ENCODE measurements at regions not wholly inside any gene's neighbourhood (a gene's known extent, or its start where the extent isn't known, plus 50 kb on each side); places are given as distances from the start of the nearest gene placed in this dataset.

- H3K9me3 ChIP-seq (ENCODE audit: control insufficient read depth, low read length): no peaks in the 10 kb centered on the region
- no peaks in the 10 kb centered on the region for H3K4me1 ChIP-seq (ENCODE audit: control insufficient read depth, insufficient read depth, low read length)
- no peak overlapping the region for H3K27ac ChIP-seq (ENCODE audit: insufficient read depth, low read depth, low read length, poor library complexity, severe bottlenecking)
- no peaks in the 10 kb centered on the region for H3K36me3 ChIP-seq (ENCODE audit: control insufficient read depth, insufficient read depth, low read length)
- WGBS, 2 experiments: 96% methylated on average over 4 of the region's 4 CpGs
- H3K27me3 ChIP-seq (ENCODE audit: control insufficient read depth, insufficient read depth, low read length, poor library complexity, severe bottlenecking): no peaks in the 10 kb centered on the region
- H3K4me3 ChIP-seq (ENCODE audit: insufficient read depth, low read depth, low read length): no peak overlapping the region
Measured at GRCh38 chr13:72390909-72391308, 336.5 kb downstream of the MZT1 start.

GRCh38 chr13:72386138-72386684 lies 341.2 kb downstream of the MZT1 start:
- Histone ChIP-seq H3K27ac (ENCODE audit: insufficient read depth, low read depth, low read length, poor library complexity, severe bottlenecking) (no peak overlapping the region), H3K4me1 (ENCODE audit: control insufficient read depth, insufficient read depth, low read length) (no peaks in the 10 kb centered on the region), H3K4me3 (ENCODE audit: insufficient read depth, low read depth, low read length) (no peak overlapping the region), H3K27me3 (ENCODE audit: control insufficient read depth, insufficient read depth, low read length, poor library complexity, severe bottlenecking) (no peaks in the 10 kb centered on the region), H3K9me3 (ENCODE audit: control insufficient read depth, low read length) (no peaks in the 10 kb centered on the region), H3K36me3 (ENCODE audit: control insufficient read depth, insufficient read depth, low read length) (no peaks in the 10 kb centered on the region)
- 91 to 96% methylated on average over 4 to 5 of the region's 5 CpGs for WGBS, 2 experiments

- 94 to 96% methylated on average over 4 to 5 of the region's 5 CpGs for WGBS, 2 experiments
Measured at GRCh38 chr13:72384879-72385278, 342.6 kb downstream of the MZT1 start.

GRCh38 chr13:72384186-72384823 lies 343.1 kb downstream of the MZT1 start:
- 86 to 90% methylated on average over 4 of the region's 4 CpGs for WGBS, 2 experiments

More at GRCh38 chr13:72384879-72385278, 342.6 kb downstream of the MZT1 start:
- Histone ChIP-seq H3K9me3 (ENCODE audit: control insufficient read depth, low read length) (no peaks in the 10 kb centered on the region), H3K4me1 (ENCODE audit: control insufficient read depth, insufficient read depth, low read length) (no peaks in the 10 kb centered on the region), H3K4me3 (ENCODE audit: insufficient read depth, low read depth, low read length) (no peak overlapping the region), H3K27me3 (ENCODE audit: control insufficient read depth, insufficient read depth, low read length, poor library complexity, severe bottlenecking) (no peaks in the 10 kb centered on the region), H3K27ac (ENCODE audit: insufficient read depth, low read depth, low read length, poor library complexity, severe bottlenecking) (no peak overlapping the region), H3K36me3 (ENCODE audit: control insufficient read depth, insufficient read depth, low read length) (no peaks in the 10 kb centered on the region)

GRCh38 chr13:72383646-72384045 lies 343.8 kb downstream of the MZT1 start:
- Histone ChIP-seq H3K4me3 (ENCODE audit: insufficient read depth, low read depth, low read length) (no peak overlapping the region), H3K9me3 (ENCODE audit: control insufficient read depth, low read length) (no peaks in the 10 kb centered on the region), H3K27ac (ENCODE audit: insufficient read depth, low read depth, low read length, poor library complexity, severe bottlenecking) (no peak overlapping the region), H3K36me3 (ENCODE audit: control insufficient read depth, insufficient read depth, low read length) (no peaks in the 10 kb centered on the region), H3K27me3 (ENCODE audit: control insufficient read depth, insufficient read depth, low read length, poor library complexity, severe bottlenecking) (no peaks in the 10 kb centered on the region), H3K4me1 (ENCODE audit: control insufficient read depth, insufficient read depth, low read length) (no peaks in the 10 kb centered on the region)

More at GRCh38 chr13:72384186-72384823, 343.1 kb downstream of the MZT1 start:
- no peak overlapping the region for H3K4me3 ChIP-seq (ENCODE audit: insufficient read depth, low read depth, low read length)
- no peaks in the 10 kb centered on the region for H3K9me3 ChIP-seq (ENCODE audit: control insufficient read depth, low read length)
- no peak overlapping the region for H3K27ac ChIP-seq (ENCODE audit: insufficient read depth, low read depth, low read length, poor library complexity, severe bottlenecking)
- no peaks in the 10 kb centered on the region for H3K4me1 ChIP-seq (ENCODE audit: control insufficient read depth, insufficient read depth, low read length)
- H3K27me3 ChIP-seq (ENCODE audit: control insufficient read depth, insufficient read depth, low read length, poor library complexity, severe bottlenecking): no peaks in the 10 kb centered on the region
- no peaks in the 10 kb centered on the region for H3K36me3 ChIP-seq (ENCODE audit: control insufficient read depth, insufficient read depth, low read length)

GRCh38 chr13:72379581-72379980 lies 347.8 kb downstream of the MZT1 start:
- no peak overlapping the region for H3K4me3 ChIP-seq (ENCODE audit: insufficient read depth, low read depth, low read length)
- H3K27me3 ChIP-seq (ENCODE audit: control insufficient read depth, insufficient read depth, low read length, poor library complexity, severe bottlenecking): no peaks in the 10 kb centered on the region
- H3K36me3 ChIP-seq (ENCODE audit: control insufficient read depth, insufficient read depth, low read length): no peaks in the 10 kb centered on the region
- 90 to 94% methylated on average over 4 of the region's 4 CpGs for WGBS, 2 experiments
- H3K9me3 ChIP-seq (ENCODE audit: control insufficient read depth, low read length): no peaks in the 10 kb centered on the region
- no peaks in the 10 kb centered on the region for H3K4me1 ChIP-seq (ENCODE audit: control insufficient read depth, insufficient read depth, low read length)
- no peak overlapping the region for H3K27ac ChIP-seq (ENCODE audit: insufficient read depth, low read depth, low read length, poor library complexity, severe bottlenecking)

GRCh38 chr13:72368031-72368430 lies 359.4 kb downstream of the MZT1 start:
- Histone ChIP-seq H3K27ac (ENCODE audit: insufficient read depth, low read depth, low read length, poor library complexity, severe bottlenecking) (no peak overlapping the region), H3K9me3 (ENCODE audit: control insufficient read depth, low read length) (no peaks in the 10 kb centered on the region), H3K36me3 (ENCODE audit: control insufficient read depth, insufficient read depth, low read length) (no peaks in the 10 kb centered on the region), H3K4me1 (ENCODE audit: control insufficient read depth, insufficient read depth, low read length) (no peaks in the 10 kb centered on the region), H3K27me3 (ENCODE audit: control insufficient read depth, insufficient read depth, low read length, poor library complexity, severe bottlenecking) (no peaks in the 10 kb centered on the region), H3K4me3 (ENCODE audit: insufficient read depth, low read depth, low read length) (no peak overlapping the region)
- WGBS, 2 experiments: 63 to 75% methylated on average over 1 of the region's 1 CpG

GRCh38 chr13:72346716-72347115 lies 380.7 kb downstream of the MZT1 start:
- 64 to 70% methylated on average over 5 of the region's 5 CpGs for WGBS, 2 experiments
- H3K4me3 ChIP-seq (ENCODE audit: insufficient read depth, low read depth, low read length): no peak overlapping the region

GRCh38 chr13:72342364-72342763 lies 385.1 kb downstream of the MZT1 start:
- Histone ChIP-seq H3K27me3 (ENCODE audit: control insufficient read depth, insufficient read depth, low read length, poor library complexity, severe bottlenecking) (no peaks in the 10 kb centered on the region), H3K27ac (ENCODE audit: insufficient read depth, low read depth, low read length, poor library complexity, severe bottlenecking) (no peak overlapping the region), H3K4me1 (ENCODE audit: control insufficient read depth, insufficient read depth, low read length) (no peaks in the 10 kb centered on the region), H3K9me3 (ENCODE audit: control insufficient read depth, low read length) (no peaks in the 10 kb centered on the region), H3K36me3 (ENCODE audit: control insufficient read depth, insufficient read depth, low read length) (no peaks in the 10 kb centered on the region), H3K4me3 (ENCODE audit: insufficient read depth, low read depth, low read length) (no peak overlapping the region)
- WGBS, 2 experiments: 90 to 91% methylated on average over 5 of the region's 5 CpGs

More at GRCh38 chr13:72346716-72347115, 380.7 kb downstream of the MZT1 start:
- Histone ChIP-seq H3K27me3 (ENCODE audit: control insufficient read depth, insufficient read depth, low read length, poor library complexity, severe bottlenecking) (no peaks in the 10 kb centered on the region), H3K4me1 (ENCODE audit: control insufficient read depth, insufficient read depth, low read length) (no peaks in the 10 kb centered on the region), H3K27ac (ENCODE audit: insufficient read depth, low read depth, low read length, poor library complexity, severe bottlenecking) (no peak overlapping the region), H3K36me3 (ENCODE audit: control insufficient read depth, insufficient read depth, low read length) (no peaks in the 10 kb centered on the region), H3K9me3 (ENCODE audit: control insufficient read depth, low read length) (no peaks in the 10 kb centered on the region)

GRCh38 chr13:72341904-72342303 lies 385.5 kb downstream of the MZT1 start:
- Histone ChIP-seq H3K9me3 (ENCODE audit: control insufficient read depth, low read length) (no peaks in the 10 kb centered on the region), H3K4me1 (ENCODE audit: control insufficient read depth, insufficient read depth, low read length) (no peaks in the 10 kb centered on the region), H3K27ac (ENCODE audit: insufficient read depth, low read depth, low read length, poor library complexity, severe bottlenecking) (no peak overlapping the region), H3K36me3 (ENCODE audit: control insufficient read depth, insufficient read depth, low read length) (no peaks in the 10 kb centered on the region), H3K4me3 (ENCODE audit: insufficient read depth, low read depth, low read length) (no peak overlapping the region), H3K27me3 (ENCODE audit: control insufficient read depth, insufficient read depth, low read length, poor library complexity, severe bottlenecking) (no peaks in the 10 kb centered on the region)
- WGBS, 2 experiments: 95 to 96% methylated on average over 5 of the region's 5 CpGs
